ENCODE measurements at regions not wholly inside any gene's neighbourhood (a gene's known extent, or its start where the extent isn't known, plus 50 kb on each side); places are given as distances from the start of the nearest gene placed in this dataset.

DNA sequence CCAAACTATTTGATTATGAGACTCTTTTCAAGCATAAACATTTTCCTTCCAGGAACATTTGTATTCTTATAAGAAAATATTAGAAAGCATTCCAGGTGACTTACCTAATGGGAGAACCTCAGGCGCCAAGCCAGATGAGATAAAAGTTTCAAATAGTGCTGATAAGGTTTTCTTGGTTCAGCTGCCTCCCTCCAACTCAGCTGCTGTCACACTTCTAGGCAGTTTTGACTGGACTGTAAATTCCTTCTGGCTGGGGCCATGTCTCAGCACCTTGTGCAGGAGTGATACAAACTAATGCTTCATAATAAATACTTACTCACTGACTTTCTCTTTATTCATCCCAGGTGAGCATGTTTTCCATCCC lies 131.1 kb downstream of the MED15 start:
- TF ChIP-seq, protein P1, sequence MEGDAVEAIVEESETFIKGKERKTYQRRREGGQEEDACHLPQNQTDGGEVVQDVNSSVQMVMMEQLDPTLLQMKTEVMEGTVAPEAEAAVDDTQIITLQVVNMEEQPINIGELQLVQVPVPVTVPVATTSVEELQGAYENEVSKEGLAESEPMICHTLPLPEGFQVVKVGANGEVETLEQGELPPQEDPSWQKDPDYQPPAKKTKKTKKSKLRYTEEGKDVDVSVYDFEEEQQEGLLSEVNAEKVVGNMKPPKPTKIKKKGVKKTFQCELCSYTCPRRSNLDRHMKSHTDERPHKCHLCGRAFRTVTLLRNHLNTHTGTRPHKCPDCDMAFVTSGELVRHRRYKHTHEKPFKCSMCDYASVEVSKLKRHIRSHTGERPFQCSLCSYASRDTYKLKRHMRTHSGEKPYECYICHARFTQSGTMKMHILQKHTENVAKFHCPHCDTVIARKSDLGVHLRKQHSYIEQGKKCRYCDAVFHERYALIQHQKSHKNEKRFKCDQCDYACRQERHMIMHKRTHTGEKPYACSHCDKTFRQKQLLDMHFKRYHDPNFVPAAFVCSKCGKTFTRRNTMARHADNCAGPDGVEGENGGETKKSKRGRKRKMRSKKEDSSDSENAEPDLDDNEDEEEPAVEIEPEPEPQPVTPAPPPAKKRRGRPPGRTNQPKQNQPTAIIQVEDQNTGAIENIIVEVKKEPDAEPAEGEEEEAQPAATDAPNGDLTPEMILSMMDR (conservative IDR thresholded peaks at IDR 0.05; ENCODE audit: low read depth, low read length): no peak
- TF ChIP-seq POLR2A (IDR thresholded peaks at IDR 0.05; ENCODE audit: low read depth, low read length): no peak
- TF ChIP-seq, protein P2, sequence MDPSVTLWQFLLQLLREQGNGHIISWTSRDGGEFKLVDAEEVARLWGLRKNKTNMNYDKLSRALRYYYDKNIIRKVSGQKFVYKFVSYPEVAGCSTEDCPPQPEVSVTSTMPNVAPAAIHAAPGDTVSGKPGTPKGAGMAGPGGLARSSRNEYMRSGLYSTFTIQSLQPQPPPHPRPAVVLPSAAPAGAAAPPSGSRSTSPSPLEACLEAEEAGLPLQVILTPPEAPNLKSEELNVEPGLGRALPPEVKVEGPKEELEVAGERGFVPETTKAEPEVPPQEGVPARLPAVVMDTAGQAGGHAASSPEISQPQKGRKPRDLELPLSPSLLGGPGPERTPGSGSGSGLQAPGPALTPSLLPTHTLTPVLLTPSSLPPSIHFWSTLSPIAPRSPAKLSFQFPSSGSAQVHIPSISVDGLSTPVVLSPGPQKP (IDR thresholded peaks at IDR 0.05; ENCODE audit: borderline replicate concordance, low read depth, low read length): no peak
- TF ChIP-seq MAFK (IDR thresholded peaks at IDR 0.05; ENCODE audit: low read depth, low read length): no peak
- TF ChIP-seq CEBPB (IDR thresholded peaks at IDR 0.05; ENCODE audit: low read depth, low read length): no peak
- no peak for TF ChIP-seq MAZ (IDR thresholded peaks at IDR 0.05; ENCODE audit: borderline replicate concordance, low read depth, low read length)
- no peak for TF ChIP-seq MXI1 (IDR thresholded peaks at IDR 0.05; ENCODE audit: borderline replicate concordance, low read depth, low read length)
- no peak for TF ChIP-seq NFE2L2 (IDR thresholded peaks at IDR 0.05; ENCODE audit: low read depth, low read length)
- TF ChIP-seq SMC3 (IDR thresholded peaks at IDR 0.05; ENCODE audit: low read depth, low read length): no peak
- TF ChIP-seq, protein P3, sequence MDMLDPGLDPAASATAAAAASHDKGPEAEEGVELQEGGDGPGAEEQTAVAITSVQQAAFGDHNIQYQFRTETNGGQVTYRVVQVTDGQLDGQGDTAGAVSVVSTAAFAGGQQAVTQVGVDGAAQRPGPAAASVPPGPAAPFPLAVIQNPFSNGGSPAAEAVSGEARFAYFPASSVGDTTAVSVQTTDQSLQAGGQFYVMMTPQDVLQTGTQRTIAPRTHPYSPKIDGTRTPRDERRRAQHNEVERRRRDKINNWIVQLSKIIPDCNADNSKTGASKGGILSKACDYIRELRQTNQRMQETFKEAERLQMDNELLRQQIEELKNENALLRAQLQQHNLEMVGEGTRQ (IDR thresholded peaks at IDR 0.05; ENCODE audit: low read depth, low read length): no peak
- TF ChIP-seq BHLHE40 (IDR thresholded peaks at IDR 0.05; ENCODE audit: low read depth, low read length): no peak
- no peak for TF ChIP-seq RFX5 (IDR thresholded peaks at IDR 0.05; ENCODE audit: low read depth, low read length)
